ENCODE measurements at regions not wholly inside any gene's neighbourhood (a gene's known extent, or its start where the extent isn't known, plus 50 kb on each side); places are given as distances from the start of the nearest gene placed in this dataset.

DNA sequence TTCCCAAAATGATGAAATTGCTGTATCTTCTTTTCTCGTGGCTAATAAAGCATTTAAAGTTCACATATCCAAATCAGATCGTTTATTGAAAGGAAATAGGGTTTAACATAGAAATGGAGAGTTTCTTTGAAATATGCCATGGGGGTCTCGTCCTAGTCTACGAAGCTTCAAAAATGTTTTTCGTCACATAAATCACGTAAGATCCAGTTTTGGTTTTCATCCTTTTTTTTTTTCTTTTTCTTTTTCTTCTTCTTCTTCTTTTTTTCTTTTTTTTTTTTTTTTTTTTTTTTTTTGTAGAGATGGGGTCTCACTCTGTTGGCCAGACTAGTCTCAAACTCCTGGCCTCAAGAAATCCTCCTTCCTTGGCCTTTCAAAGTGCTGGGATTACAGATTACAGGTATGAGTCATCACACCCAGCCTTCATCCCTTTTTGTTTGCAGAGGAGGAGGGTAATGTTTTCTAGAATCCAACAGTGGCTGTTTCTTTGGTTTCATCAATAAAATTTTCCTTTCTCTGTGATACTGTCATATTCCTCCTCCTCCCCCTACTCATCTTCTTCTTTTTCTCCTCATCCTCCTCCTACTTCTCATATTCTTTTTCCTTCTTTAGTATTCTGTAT, 94.7 kb upstream of the LOC128125822 start:
- TF ChIP-seq, protein P1, sequence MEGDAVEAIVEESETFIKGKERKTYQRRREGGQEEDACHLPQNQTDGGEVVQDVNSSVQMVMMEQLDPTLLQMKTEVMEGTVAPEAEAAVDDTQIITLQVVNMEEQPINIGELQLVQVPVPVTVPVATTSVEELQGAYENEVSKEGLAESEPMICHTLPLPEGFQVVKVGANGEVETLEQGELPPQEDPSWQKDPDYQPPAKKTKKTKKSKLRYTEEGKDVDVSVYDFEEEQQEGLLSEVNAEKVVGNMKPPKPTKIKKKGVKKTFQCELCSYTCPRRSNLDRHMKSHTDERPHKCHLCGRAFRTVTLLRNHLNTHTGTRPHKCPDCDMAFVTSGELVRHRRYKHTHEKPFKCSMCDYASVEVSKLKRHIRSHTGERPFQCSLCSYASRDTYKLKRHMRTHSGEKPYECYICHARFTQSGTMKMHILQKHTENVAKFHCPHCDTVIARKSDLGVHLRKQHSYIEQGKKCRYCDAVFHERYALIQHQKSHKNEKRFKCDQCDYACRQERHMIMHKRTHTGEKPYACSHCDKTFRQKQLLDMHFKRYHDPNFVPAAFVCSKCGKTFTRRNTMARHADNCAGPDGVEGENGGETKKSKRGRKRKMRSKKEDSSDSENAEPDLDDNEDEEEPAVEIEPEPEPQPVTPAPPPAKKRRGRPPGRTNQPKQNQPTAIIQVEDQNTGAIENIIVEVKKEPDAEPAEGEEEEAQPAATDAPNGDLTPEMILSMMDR (IDR thresholded peaks at IDR 0.05), result no peak
- no peak for TF ChIP-seq POLR2AphosphoS5 (IDR thresholded peaks at IDR 0.05)

All from breast epithelium (tissue), 3 donors.